Osteoblast (primary cell): ENCODE measurements at regions not wholly inside any gene's neighbourhood (a gene's known extent, or its start where the extent isn't known, plus 50 kb on each side); places are given as distances from the start of the nearest gene placed in this dataset.

Experiments
- DNase-seq: peaks from one replicate; pipeline ENCODE4 v3.0.0; 2011; ENCODE audit warnings: low spot score, mixed read lengths; ENCODE audit not compliant: insufficient read length; ENCODE audit errors: missing footprints
- H2AFZ ChIP-seq: 2 replicates; pipeline ENCODE4 v1.6.0; 2011; ENCODE audit warnings: mild to moderate bottlenecking, low read length
- H3K27ac ChIP-seq: 2 replicates; pipeline ENCODE4 v1.5.1; 2011; ENCODE audit warnings: mild to moderate bottlenecking, low read depth, low read length, moderate library complexity
- H3K27me3 ChIP-seq: 2 replicates; pipeline ENCODE4 v1.6.0; 2012; ENCODE audit warnings: mild to moderate bottlenecking, control low read depth, inconsistent platforms, low read length, moderate library complexity; ENCODE audit not compliant: insufficient read depth
- H3K36me3 ChIP-seq: 2 replicates; pipeline ENCODE4 v1.5.1; 2011; ENCODE audit warnings: mild to moderate bottlenecking, low read length, control low read depth, moderate library complexity; ENCODE audit not compliant: insufficient read depth
- H3K4me1 ChIP-seq: 2 replicates; pipeline ENCODE4 v1.5.1; 2011; ENCODE audit warnings: mild to moderate bottlenecking, low read length, control low read depth, moderate library complexity; ENCODE audit not compliant: insufficient read depth
- H3K4me2 ChIP-seq: 2 replicates; pipeline ENCODE4 v1.6.0; 2011; ENCODE audit warnings: mild to moderate bottlenecking, low read length; ENCODE audit not compliant: insufficient read depth
- H3K4me3 ChIP-seq: fragments of 200-600 bp; sonication (generic); 3 replicates; pipeline ENCODE4 v1.5.1; 2012; ENCODE audit warnings: mild to moderate bottlenecking, low read length, inconsistent platforms; ENCODE audit not compliant: insufficient read depth
- H3K79me2 ChIP-seq: 2 replicates; pipeline ENCODE4 v1.6.0; 2012; ENCODE audit warnings: mild to moderate bottlenecking, low read length, control low read depth, inconsistent platforms; ENCODE audit not compliant: insufficient read depth
- H3K9me3 ChIP-seq: 2 replicates; pipeline ENCODE4 v1.5.1; 2011; ENCODE audit warnings: low read depth, low read length, control low read depth
- H4K20me1 ChIP-seq: 2 replicates; pipeline ENCODE4 v1.6.0; 2012; ENCODE audit warnings: mild to moderate bottlenecking, low read length, control low read depth; ENCODE audit not compliant: insufficient read depth
- TF ChIP-seq, protein P1 (sequence below): IDR thresholded peaks from 2 replicates; pipeline ENCODE4 v1.5.1; 2011; ENCODE audit warnings: mild to moderate bottlenecking, low read depth, low read length, moderate library complexity; ENCODE audit errors: extremely low read depth

DNA sequence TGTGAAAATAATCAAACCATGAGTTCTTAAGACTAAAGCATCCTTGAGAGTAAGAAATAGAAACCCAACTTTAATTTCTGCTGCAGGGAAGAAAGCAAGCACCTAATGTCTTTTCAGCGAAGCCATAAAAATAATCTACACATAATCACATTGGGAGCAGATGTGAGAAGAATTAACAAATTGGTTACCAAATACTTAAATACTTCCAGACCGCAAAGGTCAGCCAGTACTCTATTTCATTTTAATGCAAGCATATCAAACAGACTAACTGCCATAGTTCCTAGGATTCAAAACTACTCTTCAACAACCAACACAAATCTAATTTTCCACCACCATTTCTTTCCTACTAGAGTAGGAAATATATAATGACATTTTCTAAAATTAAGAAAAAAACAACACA lies 144.8 kb upstream of the SLIT2 start:
- DNase-seq: no peak
- Histone ChIP-seq H4K20me1 (no peaks in the 10 kb centered on the region), H3K9me3 (no peaks in the 10 kb centered on the region), H2AFZ (no peak overlapping the region), H3K27me3 (no peaks in the 10 kb centered on the region), H3K4me3 (no peak overlapping the region), H3K27ac (no peak overlapping the region), H3K79me2 (no peaks in the 10 kb centered on the region), H3K4me1 (no peaks in the 10 kb centered on the region), H3K4me2 (no peak overlapping the region), H3K36me3 (no peaks in the 10 kb centered on the region)
- TF ChIP-seq, protein P1, sequence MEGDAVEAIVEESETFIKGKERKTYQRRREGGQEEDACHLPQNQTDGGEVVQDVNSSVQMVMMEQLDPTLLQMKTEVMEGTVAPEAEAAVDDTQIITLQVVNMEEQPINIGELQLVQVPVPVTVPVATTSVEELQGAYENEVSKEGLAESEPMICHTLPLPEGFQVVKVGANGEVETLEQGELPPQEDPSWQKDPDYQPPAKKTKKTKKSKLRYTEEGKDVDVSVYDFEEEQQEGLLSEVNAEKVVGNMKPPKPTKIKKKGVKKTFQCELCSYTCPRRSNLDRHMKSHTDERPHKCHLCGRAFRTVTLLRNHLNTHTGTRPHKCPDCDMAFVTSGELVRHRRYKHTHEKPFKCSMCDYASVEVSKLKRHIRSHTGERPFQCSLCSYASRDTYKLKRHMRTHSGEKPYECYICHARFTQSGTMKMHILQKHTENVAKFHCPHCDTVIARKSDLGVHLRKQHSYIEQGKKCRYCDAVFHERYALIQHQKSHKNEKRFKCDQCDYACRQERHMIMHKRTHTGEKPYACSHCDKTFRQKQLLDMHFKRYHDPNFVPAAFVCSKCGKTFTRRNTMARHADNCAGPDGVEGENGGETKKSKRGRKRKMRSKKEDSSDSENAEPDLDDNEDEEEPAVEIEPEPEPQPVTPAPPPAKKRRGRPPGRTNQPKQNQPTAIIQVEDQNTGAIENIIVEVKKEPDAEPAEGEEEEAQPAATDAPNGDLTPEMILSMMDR: no peak

DNA sequence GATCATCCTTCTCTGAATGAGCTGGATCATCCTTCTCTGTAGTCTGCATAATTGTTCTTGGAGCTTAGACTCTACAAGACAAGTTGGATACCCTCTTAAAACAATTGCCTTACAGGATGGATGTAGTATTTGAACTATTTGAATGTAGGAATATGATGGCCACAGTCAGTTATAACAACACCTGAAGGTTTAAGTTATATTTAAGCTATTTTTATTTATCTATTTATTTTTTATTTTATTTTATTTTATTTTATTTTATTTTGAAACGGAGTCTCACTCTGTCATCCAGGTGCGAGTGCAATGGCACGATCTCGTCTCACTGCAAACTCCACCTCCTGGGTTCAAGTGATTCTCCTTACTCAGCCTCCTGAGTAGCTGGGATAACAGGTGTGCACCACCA lies 149.9 kb upstream of the SLIT2 start:
- no peak for DNase-seq
- Histone ChIP-seq H3K9me3 (no peaks in the 10 kb centered on the region), H3K79me2 (no peaks in the 10 kb centered on the region), H3K4me2 (no peak overlapping the region), H3K4me3 (no peak overlapping the region), H3K27me3 (no peaks in the 10 kb centered on the region), H3K27ac (no peak overlapping the region), H4K20me1 (no peaks in the 10 kb centered on the region), H3K4me1 (no peaks in the 10 kb centered on the region), H2AFZ (no peak overlapping the region), H3K36me3 (no peaks in the 10 kb centered on the region)
- TF ChIP-seq, protein P1: no peak

DNA sequence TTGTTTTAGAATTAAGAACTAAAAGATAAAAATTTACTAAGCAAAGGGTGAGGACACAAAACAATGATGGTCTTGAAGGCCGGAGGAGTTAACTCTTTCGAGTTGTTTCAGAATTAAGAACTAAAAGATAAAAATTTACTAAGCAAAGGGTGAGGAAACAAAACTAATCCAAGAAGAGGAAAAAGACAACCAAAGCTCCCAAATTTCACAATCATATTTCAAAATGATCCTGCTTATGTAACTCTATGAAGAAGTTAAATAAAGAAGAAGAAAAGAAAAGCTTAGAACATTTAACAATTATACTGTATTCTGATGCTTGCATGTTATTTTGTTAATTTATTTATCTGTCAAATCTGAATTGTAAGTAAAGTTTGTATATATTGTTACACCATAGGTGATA lies 154.8 kb upstream of the SLIT2 start:
- DNase-seq: no peak
- H4K20me1 ChIP-seq: no peaks in the 10 kb centered on the region
- H3K4me3 ChIP-seq: no peak overlapping the region
- no peaks in the 10 kb centered on the region for H3K27me3 ChIP-seq
- no peaks in the 10 kb centered on the region for H3K79me2 ChIP-seq
- TF ChIP-seq, protein P1: no peak
- no peak overlapping the region for H3K4me2 ChIP-seq
- H3K9me3 ChIP-seq: no peaks in the 10 kb centered on the region
- no peaks in the 10 kb centered on the region for H3K4me1 ChIP-seq
- no peaks in the 10 kb centered on the region for H3K36me3 ChIP-seq
- H2AFZ ChIP-seq: no peak overlapping the region
- H3K27ac ChIP-seq: no peak overlapping the region

DNA sequence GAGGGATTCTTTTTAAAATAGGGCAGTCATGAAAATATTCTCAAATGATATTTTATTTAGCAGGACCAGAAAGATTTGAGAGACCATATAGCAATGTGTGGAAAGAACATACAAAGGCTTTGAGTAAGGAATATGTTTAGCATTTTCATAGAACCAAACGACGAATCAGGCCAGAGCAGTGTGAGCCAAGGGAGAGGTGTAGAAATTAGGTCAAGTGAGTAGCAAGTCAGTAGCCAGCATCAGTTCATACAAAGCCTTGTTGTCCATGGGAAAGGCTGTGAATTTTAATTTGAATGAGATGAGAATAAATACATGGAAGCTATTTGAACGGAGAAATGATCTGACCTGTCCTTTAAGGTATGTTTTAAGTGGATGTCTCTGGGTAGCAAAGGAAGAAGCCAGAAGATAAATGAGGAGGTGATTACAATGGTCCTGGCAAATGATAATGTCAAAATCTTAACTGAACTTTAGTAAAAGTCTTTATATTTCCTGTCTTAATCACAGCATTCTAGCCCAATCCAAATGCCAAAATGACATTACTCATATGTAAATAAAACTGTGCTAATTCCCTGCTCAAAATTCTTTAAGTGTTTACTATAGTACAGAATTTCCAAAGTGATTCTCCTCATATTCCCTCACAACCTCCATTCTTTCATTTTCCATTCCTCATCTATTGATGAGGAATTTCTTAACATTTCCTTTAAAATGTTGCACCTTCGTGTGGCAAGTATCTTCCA lies 155.7 kb upstream of the SLIT2 start:
- no peaks in the 10 kb centered on the region for H3K79me2 ChIP-seq
- H3K4me3 ChIP-seq: no peak overlapping the region
- H3K9me3 ChIP-seq: no peaks in the 10 kb centered on the region
- H4K20me1 ChIP-seq: no peaks in the 10 kb centered on the region
- H2AFZ ChIP-seq: peak overlapping the region; percentile 36
- no peak overlapping the region for H3K27ac ChIP-seq
- H3K27me3 ChIP-seq: no peaks in the 10 kb centered on the region
- H3K4me1 ChIP-seq: no peaks in the 10 kb centered on the region
- H3K36me3 ChIP-seq: no peaks in the 10 kb centered on the region
- no peak for DNase-seq
- TF ChIP-seq, protein P1: no peak
- H3K4me2 ChIP-seq: no peak overlapping the region
